ENCODE measurements at regions not wholly inside any gene's neighbourhood (a gene's known extent, or its start where the extent isn't known, plus 50 kb on each side); places are given as distances from the start of the nearest gene placed in this dataset.

DNA sequence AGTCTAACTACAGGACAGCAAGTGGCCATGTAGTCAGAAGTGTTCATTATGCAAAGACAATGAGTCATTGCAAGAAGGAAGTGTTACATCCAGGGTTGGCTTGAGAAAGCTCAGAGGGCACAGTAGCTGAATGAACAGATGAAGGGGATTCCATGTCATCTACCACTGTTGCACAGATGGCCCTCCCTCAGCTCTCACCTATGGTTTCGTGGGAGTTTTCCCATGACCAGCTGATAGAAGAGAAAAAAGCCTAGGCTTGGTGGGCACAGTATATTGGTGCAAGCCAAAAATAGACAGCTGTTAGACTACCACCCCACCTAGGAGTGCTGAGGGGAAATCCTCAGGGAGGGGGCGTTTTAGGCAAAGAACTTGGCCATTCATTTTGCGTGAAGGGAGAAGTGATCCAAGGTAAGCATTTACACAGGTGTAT is 217.0 kb downstream of the DMRT2 start:
- DNase-seq (ENCODE audit: low read depth), result no peak

DNA sequence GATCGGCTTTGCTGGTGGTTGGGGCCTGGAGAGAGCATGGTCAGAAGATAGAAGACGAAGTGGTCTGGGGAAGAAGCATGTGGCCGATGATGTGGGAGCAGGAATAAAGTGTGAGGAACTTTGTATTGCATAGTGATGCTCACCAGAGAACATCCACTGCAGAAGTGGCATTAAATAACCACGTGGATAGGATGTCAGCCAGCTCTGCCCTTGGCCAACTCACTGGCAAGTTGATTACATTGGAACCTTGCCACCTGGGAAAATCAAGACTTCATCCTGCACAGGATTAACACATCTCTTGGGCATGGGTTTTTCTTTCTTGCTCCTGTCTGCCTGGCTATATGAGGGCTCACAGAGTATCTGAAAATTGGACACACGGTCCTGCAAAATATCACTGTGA is 217.4 kb downstream of the DMRT2 start:
- no peak for DNase-seq (ENCODE audit: low read depth)

DNA sequence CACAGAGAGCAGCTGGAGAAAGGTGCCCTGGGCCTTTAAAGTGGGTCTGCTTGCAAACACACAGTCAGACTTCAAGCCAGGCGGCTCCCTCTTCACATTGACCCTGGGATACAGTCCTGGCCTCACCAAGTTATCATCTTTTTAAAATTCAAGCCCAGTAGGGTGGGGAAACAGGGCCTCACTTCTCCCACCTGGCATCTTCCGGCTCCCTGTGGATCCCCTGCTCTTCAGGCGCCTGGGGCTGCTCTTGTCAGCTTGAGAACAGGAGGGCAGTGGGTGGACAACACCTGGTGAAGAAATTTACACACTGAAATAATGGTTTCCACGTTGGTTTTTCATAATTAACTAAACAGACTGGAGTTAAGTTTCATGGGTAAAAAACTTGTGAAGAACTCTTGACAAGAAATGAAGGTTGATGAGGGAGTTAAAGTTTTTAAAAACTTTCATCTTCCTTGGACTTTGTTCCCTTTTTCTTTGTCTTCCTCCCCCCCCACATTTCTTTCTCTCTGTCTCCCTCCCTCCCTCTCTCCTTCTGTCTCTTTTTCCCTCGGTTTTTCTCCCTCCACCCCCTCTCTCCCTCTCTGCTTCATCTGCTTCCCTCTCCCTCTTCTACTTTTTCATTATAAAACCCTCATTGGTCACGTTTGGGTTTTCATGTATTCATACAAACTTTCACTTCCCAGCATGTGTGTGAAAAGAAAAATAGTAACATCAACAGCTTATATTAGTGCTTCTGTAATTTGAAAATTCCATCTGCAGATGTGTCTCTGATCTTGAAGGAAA is 219.6 kb downstream of the DMRT2 start:
- no peak for DNase-seq (ENCODE audit: low read depth)

DNA sequence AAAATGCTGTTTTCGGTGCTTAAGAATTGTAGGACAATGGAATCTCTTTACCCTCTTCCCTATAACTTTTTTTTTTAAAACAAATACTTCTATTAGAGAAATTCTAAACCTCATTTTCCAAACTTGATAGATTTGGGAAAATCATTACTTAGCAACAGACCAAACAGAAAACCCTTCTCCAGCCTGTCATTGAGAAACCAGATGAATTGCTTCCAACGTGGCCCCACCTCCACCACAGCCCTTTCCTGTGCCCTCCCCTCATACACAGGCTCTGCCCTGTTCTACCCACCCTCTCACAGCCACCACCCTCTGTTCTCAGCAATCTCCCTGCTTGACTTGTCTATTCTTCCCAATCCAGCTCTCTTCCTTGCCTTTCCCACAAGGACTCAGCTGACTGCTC is 221.2 kb downstream of the DMRT2 start:
- DNase-seq (ENCODE audit: low read depth), result no peak

DNA sequence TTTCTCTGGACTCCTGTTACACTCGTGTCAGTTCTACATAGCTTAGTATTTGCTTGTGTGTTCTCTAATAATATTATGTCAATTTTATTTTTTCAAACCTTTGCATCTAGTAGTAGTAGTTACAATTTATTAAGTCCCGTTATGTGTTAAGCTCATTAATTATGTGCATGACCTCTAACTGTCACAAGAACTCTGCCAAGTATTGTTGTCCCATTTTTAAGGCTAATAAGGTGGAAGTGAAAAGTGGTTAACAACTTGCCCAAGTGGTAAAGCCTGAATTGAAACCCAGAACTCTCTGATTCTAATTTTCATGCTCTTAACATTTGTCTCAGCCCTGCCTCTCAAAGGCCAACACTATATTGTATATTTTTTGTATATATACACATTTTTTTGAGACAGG is 221.6 kb downstream of the DMRT2 start:
- DNase-seq (ENCODE audit: low read depth), result no peak

DNA sequence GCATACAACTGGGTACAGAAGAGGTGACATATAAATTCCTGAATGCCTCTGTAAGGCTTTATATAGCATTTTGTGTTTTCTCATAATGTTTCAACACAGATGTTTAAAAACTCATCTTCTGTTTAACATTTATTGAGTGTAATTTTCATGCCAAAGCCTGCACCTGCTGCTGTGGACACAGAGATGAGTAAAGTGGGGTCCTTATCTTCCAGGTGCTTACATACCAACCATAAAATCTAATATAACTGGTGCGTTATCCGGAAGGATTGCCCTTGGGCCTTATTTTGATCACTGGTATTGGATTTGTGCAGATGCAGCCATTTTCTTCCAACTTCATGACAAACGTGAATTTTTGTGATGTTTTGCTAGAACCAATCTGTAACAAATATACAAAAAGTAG is 222.3 kb downstream of the DMRT2 start:
- DNase-seq (ENCODE audit: low read depth), result no peak

DNA sequence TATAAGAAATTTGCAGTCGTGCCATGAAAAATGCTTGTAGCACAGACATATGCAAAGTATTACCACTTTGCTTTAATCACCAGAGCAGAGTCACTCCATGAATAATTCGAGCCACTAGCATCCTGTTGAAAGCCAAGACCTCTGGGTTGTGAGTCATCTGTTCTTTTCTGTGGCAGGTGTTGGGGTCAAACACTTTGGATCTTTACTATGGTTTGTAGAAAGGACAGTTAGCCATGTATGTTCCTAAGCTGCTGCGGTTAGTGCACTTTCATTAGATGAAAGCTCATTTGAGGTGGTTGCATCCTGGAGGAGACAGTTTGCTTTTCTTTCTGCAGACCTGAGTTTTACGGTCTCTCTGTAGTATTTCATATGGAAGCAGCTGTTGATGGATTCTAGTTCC is 223.7 kb downstream of the DMRT2 start:
- DNase-seq (ENCODE audit: low read depth), result no peak

DNA sequence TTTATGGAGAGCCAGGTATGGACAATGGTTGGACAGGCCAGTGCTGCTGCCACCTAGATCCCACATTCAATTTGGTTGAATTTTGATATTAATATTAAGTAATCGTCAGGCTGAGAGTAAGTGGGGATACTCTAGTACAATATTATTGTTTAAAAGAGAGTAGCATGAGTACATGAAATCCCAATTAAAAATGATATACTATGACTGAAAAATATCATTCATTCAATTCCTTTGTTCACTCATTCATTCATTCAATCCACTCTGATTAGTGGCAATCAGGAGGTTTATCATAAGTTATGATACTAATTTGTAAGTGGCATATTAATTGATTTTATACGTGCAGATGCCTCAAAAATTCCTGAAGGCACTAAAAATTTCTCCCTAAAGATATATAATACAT is 224.2 kb downstream of the DMRT2 start:
- DNase-seq (ENCODE audit: low read depth), result no peak

DNA sequence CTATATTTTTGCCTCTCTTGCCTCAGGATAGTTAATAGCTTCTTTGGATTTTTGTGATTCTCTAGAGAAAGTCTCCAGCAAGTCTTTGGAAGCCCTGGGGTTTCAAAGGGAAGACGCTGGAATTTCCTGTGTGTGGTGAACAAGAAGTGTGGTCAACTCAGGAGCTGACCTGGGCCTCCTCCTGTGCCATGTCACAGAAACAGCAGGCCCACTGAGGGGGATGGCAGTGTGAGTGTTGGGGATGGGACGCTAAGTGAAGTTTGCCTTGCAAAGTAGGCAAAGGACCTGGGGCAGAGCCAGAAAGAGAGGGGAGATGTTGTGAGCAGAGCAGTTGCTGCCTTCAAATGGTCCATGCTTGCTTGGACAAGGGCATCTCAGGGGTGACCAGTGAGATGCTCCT is 226.3 kb downstream of the DMRT2 start:
- DNase-seq (ENCODE audit: low read depth), result no peak

DNA sequence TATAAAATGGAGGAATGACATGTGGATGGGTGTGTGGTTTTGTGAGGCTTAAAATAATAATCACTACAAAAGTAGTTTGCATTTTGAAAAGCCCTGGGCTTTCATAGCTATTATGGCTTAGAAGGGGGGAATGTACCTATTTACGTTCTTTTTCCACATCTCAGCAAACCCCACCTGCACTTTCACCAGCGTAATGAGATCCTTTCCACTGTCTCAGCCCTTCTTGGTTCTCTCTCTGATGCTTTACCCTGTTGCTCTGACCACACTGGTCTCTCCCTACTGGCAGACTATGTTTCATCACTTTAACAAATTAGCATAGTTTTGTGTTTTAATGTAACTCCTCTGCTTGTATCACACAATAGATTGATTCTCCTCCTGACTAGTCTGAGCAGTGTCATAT is 234.6 kb downstream of the DMRT2 start:
- DNase-seq (ENCODE audit: low read depth), result no peak

DNA sequence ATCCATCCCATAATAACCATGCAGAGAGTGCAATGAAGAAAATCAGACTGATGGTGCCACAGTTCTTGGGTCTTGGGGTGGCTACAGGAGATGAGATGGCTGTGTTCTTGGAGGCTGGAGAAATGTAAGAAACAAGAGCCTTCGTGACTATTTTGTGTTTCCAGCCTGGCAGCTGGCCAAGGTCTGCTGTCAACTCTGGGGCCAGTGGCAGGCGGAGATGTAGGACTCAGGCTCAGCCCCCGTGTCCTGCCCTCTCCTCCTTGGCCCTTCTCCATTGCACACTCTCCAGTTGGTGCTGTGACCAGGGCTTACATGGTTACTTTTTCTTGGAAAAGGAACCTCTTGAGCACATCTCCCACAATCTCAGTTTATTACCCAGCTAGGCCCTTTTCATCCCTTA is 235.4 kb downstream of the DMRT2 start:
- DNase-seq (ENCODE audit: low read depth), result no peak

DNA sequence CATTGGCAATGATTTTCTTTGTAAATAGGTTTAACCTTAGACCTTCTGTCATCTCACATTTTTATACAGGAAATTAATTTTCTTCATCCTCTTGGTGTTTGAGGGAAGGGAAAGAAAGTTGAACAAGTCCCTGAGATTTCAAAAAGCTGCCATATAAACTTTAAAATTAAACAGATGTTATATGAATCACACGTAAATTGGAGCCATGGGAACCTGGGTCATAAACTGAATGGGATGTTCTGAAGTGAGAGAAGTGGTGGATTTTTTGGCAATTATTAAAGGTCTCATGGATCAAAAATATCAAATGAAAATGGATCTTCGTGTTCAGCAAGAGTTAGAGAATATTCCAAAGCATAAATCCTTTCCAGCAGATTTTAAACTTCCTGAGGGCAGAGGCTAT is 242.2 kb downstream of the DMRT2 start:
- DNase-seq (ENCODE audit: low read depth), result no peak

DNA sequence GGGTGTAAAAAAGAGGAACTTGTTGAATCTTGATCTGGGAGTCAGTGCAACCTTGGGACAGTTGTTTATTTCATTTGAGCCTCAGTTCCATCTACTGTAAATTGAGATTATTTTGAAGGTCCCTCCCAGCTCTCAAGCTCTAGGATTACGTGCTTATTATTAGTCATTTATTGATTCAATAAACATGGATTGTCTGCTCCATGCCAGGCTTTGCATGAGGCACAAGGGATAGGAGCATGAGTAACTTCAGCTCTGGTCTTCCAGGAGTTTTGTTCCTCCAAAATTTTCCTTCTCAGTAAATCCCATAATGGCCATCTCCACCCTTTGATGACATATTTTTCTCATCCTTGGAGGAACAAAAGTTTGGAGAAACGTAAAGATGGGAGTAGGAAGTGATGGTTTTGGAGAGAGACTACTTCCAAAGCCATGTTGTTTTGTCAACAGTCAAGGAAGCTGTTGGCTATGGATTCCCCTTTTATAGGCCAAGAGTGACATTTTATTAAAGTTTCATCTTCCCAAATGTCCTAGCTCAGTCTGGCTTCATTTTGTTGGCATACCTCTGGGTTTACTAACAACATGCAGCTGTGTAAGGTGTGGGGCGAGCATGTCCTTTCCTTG is 244.6 kb downstream of the DMRT2 start:
- no peak for DNase-seq (ENCODE audit: low read depth)

DNA sequence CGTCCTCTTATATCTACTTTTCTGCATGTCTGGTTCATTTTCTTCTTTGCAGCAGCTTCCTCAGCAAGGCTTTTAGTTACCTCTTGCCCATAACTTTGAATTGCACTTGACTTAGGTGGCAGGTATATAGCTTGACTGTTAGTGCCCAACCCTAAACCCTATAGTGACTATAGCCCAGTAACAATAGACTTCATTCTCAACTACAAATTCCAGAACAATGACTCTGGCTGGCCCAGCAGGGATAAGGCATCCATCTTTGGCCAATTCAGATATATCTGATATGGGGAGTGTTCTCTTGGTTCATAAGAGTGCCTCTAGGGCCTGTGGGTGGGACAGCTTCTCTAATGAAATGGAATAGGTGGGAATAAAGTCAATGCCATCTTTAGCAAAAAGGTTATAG is 246.2 kb downstream of the DMRT2 start:
- DNase-seq (ENCODE audit: low read depth), result no peak

DNA sequence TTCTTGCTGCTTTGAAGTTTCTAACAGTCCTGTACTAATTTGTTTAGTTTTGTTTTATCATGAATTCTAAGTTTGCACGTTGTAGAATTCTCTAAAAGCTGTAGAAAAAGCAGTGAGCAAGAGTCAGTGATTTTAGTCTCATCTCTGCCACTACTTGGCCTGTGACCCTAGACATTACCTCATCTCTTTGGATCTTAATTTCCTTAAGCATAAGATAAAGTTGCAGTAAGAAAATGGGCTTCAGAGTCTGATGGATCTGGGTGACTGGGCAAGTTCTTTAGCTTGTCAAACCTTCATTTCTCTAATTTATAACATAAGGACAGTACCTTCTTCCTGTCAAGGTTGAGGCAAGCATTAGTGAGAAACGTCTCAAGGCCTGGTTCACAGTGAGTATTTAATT is 247.9 kb downstream of the DMRT2 start:
- no peak for DNase-seq (ENCODE audit: low read depth)

DNA sequence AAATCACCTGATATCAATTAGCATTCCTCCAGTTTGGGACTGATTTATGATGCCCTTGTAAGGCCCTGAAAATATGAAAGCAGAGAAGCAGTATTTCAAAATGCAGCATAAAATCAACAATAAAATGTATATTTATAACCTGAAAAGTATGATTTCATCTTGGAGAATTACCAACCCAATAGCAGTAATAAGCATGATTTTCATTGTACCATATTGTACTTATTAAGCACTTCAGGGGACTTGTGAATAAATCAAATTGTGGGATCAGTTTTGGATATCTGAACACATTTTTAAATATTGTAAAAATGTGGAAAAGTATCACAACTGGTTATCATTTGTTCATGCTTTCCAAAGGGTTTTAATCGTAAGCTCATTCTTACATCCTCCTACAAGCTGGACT is 250.8 kb downstream of the DMRT2 start:
- no peak for DNase-seq (ENCODE audit: low read depth)

DNA sequence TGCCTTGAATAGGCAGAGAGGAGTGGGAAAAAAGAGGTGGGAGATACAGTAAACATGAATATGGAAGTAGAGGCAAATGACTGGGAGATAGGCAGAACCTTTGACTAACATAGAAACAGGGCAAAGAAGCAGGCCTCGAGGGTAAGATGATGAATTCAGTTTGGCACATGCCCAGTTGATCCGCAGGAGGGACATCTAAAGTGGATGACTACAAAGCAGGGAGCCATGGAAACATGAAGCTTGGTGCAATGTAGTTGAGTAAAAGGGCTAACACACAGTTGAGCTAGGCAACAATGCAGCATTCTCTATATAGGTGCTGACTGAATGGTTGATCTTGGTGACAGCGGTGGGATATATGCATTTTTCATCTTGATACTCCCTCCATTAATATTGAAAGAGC is 253.8 kb downstream of the DMRT2 start:
- no peak for DNase-seq (ENCODE audit: low read depth)

DNA sequence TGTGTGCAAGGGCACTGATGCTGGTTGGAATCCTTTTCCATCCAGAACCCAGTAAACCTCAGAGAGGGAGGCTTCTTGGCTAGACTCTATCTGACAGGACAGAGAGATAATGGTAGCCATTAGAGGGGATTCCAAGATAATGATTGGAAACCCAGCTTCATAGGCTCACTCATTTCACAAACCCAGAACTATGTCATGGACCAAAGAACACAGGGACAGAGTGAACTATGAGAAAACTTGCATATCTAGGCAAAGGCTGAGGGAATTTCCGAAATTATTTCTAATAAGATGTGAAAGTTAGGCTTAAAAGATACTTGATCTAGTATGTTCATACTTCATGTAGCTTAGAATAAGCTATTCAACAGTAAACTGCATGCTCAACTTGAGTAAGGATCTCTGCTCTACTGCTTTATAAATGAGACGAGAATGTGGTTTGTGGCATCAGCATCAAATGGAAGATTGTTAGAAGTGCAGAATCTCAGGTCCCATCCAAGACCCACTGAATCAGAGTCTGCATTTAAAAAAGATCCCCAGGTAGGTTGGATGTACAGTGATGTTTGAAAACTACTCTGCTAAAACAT is 261.4 kb downstream of the DMRT2 start:
- DNase-seq (ENCODE audit: low read depth), result no peak

DNA sequence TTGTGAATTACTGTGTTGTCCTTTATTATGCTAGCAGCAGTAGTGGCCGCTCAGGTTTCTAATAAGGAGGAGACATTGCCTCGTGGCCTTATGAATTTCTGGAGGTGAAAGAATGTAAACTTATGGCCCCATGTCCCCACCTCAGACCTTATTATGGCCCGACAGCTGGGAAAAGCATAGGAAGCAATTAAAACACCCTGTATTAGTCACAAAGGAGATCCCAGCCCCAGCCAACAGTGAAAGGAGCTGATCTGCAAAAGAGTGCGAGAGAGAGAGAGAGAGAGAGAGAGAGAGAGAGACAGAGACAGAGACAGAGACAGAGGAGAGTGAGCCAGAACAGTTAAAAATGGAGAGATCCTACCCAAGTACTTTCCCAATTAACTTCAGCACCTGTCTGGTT is 269.3 kb downstream of the DMRT2 start:
- DNase-seq (ENCODE audit: low read depth), result no peak

DNA sequence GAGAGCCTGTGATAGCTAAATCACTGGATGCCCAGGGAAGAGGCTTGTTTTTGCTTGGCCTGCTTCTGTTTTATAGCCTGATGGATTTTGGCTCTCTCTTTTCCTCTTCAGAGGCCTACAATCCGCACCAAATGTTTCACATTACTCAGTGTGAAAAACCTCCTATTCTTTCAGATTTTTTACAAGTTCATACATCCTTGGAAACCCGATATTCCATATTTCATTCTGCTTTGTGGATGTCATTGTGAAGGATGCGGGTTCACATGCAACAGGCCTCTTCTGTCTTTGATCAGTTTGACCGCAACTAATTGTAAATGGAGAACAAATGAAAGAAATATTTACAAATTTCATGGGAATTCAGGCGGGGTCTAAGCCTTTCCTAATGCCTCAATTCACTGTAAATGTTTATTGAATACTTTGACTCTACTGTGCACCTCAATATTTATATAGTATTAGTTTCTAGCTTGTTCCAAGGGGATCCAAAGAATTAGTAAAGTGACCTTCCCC is 269.9 kb downstream of the DMRT2 start:
- DNase-seq (ENCODE audit: low read depth), result no peak

DNA sequence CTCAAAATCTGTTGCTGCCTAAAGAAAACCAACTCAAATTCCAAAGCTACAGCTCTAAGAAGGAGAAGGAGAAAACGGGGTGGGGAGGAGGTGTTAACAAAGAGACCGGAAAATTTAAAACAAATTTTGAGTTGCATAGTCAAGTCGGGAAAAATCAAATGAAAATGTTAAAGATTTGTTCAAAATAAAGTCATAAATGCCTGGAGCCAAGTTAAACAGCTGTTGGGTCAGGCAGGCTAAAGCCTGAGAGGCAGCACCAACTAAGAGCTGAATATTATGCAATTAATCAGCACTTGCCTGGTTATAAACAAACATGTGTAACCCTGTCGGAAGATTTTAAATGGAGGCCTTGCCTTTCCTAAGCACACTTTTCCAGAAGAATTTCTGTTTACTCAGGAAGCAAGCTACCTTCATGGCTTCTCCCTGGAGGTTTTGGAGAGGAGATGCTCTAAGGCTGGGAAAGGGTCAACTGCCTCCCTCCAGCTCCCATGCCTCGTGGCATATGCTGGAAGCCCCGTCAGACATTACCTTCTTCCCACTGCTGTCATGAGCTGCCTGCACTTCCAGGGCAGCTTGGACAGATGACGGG is 270.5 kb downstream of the DMRT2 start:
- DNase-seq (ENCODE audit: low read depth), result no peak

DNA sequence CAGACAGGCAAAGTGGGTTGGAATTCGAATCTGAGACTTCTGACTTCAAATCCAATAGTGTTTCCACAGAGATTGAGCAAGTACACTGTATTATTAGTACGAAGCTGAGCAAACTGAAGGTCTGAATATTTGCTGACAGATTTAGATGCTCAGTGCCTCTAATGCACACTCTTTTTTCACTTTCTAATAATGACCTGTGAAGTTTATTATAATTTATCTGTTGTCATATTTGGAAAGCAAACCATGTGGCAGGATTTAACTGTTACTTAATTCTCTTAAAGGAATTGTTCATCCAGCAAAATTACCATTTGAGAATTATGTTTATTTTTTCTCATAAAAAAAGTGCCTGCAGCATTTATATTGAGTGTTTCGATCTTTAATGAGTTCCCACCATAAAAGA is 277.3 kb downstream of the DMRT2 start:
- no peak for DNase-seq (ENCODE audit: low read depth)

DNA sequence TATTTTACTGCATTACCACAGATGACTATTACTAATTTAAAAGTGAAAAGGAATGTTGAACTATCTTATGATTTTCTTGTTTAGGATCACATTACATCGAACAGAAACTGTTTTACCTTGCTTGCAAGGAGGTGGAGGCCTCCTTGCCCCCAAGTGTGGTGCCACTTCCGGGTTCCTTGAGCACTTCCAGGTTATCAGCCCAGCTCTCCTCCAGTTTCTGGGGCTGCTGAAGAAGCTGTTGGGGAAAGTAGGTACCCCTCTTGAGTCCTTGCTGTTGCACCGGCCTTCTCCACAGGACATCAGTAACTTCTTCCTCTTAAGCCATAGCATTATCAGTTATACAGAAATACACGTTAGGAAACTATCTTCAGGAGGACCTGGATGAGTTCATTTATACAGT is 278.2 kb downstream of the DMRT2 start:
- no peak for DNase-seq (ENCODE audit: low read depth)

Data from T follicular helper cell (primary cell).